BJ (cell line): ENCODE measurements at regions not wholly inside any gene's neighbourhood (a gene's known extent, or its start where the extent isn't known, plus 50 kb on each side); places are given as distances from the start of the nearest gene placed in this dataset.

Experiments
- CTCF ChIA-PET: fragments of 350-600 bp; formaldehyde crosslinking; extraction: SDS; loops from one replicate; lab custom pipeline; 2021; ENCODE audit warnings: antibody characterized with exemption, inconsistent platforms; lab: Yijun Ruan, JAX
- POLR2A ChIA-PET: fragments of 300-600 bp; sonication (Branson Sonifier 250); formaldehyde crosslinking; extraction: SDS; loops from one replicate; lab custom pipeline; 2021; ENCODE audit warnings: antibody characterized with exemption; lab: Charles Lee
- DNase-seq: peaks from one replicate; pipeline ENCODE4 v3.0.0-alpha.2; 2011; ENCODE audit warnings: low read depth
- H3K27me3 ChIP-seq: 2 replicates; pipeline ENCODE4 v1.6.0; 2011; ENCODE audit warnings: low read length; ENCODE audit not compliant: control insufficient read depth, insufficient read depth
- H3K36me3 ChIP-seq: 2 replicates; pipeline ENCODE4 v1.5.1; 2011; ENCODE audit warnings: low read length; ENCODE audit not compliant: control insufficient read depth, insufficient read depth
- H3K4me3 ChIP-seq: 2 replicates; pipeline ENCODE4 v1.5.1; 2011; ENCODE audit warnings: low read depth, mild to moderate bottlenecking, control low read depth, low read length
- TF ChIP-seq, protein P1 (sequence below): IDR thresholded peaks from 2 replicates; pipeline ENCODE4 v1.5.1; 2011; ENCODE audit warnings: low read depth, mild to moderate bottlenecking, control low read depth, inconsistent platforms, low read length, moderate library complexity; ENCODE audit not compliant: insufficient read depth

DNA sequence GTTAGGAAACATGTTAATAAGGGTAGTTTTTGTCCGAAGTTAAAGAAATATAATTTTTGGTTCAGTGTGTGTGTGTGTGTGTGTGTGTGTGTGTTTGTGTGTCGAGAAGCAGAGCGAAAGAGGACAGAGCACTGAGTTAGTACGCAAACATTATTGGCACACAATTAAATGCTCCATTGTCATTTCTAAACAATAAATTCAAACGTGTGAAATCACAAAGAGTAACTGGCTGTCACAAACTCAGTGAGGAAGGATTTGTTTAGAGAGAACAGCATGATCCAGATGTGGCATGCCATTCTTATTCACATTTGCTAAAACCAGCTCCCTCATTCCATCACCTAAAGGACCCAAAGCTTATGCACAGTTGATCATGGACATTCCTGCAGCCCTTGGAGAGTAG lies 970.8 kb downstream of the DTWD2 start:
- no peak for DNase-seq
- no peak overlapping the region for H3K4me3 ChIP-seq
- ChIA-PET CTCF (interaction anchor here (0.6 kb wide), 1 partner anchor 331 kb away, joined by 3 read pairs; no protein-coding TSS in a partner anchor), POLR2A (no interaction called here)
- TF ChIP-seq, protein P1, sequence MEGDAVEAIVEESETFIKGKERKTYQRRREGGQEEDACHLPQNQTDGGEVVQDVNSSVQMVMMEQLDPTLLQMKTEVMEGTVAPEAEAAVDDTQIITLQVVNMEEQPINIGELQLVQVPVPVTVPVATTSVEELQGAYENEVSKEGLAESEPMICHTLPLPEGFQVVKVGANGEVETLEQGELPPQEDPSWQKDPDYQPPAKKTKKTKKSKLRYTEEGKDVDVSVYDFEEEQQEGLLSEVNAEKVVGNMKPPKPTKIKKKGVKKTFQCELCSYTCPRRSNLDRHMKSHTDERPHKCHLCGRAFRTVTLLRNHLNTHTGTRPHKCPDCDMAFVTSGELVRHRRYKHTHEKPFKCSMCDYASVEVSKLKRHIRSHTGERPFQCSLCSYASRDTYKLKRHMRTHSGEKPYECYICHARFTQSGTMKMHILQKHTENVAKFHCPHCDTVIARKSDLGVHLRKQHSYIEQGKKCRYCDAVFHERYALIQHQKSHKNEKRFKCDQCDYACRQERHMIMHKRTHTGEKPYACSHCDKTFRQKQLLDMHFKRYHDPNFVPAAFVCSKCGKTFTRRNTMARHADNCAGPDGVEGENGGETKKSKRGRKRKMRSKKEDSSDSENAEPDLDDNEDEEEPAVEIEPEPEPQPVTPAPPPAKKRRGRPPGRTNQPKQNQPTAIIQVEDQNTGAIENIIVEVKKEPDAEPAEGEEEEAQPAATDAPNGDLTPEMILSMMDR = no peak
- no peaks in the 10 kb centered on the region for H3K36me3 ChIP-seq
- no peaks in the 10 kb centered on the region for H3K27me3 ChIP-seq

DNA sequence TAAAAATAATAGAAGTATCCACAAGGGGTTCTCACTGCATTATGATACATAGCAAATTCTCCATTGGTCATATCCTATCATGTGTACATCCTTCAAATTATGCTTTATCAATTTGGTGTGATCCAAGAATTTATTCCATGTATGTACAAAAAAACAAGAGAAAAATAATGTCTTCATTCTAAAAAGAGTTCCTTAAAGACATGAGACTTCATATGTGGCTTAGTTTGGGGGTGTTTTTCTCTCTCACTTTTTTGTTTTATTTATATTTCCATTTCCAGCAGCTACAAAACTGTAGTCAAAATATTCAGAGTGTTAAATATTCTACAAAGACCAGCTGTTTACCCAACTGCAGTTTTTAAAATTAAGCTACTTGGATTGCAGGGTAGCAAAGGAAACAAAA lies 972.0 kb downstream of the DTWD2 start:
- TF ChIP-seq, protein P1 = no peak
- Histone ChIP-seq H3K36me3 (no peaks in the 10 kb centered on the region), H3K4me3 (no peak overlapping the region), H3K27me3 (no peaks in the 10 kb centered on the region)
- CTCF ChIA-PET = no interaction called here
- DNase-seq = no peak
- POLR2A ChIA-PET = no interaction called here

DNA sequence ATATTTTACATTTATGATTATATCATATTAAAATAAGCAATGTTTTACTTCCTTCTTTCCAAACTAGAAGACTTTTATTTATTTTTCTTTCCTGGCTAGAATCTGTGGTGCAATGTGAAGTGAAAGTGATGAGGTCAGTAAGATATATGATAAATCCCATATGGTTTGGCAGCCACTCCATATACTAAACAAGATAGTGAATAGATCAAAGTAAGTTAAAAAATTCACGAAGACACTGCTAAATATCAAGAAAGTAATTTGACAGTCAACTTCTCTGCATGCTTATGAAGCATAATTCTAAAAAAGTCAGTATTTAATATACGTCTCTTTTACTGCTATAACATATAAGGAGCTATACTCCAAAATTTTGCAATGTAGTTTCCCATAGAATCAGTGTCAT lies 972.8 kb downstream of the DTWD2 start:
- ChIA-PET CTCF (interaction anchor here (0.7 kb wide), 1 partner anchor 23 kb away, joined by 3 read pairs; no protein-coding TSS in a partner anchor), POLR2A (no interaction called here)
- TF ChIP-seq, protein P1 = no peak
- Histone ChIP-seq H3K4me3 (no peak overlapping the region), H3K36me3 (no peaks in the 10 kb centered on the region), H3K27me3 (no peaks in the 10 kb centered on the region)
- no peak for DNase-seq

DNA sequence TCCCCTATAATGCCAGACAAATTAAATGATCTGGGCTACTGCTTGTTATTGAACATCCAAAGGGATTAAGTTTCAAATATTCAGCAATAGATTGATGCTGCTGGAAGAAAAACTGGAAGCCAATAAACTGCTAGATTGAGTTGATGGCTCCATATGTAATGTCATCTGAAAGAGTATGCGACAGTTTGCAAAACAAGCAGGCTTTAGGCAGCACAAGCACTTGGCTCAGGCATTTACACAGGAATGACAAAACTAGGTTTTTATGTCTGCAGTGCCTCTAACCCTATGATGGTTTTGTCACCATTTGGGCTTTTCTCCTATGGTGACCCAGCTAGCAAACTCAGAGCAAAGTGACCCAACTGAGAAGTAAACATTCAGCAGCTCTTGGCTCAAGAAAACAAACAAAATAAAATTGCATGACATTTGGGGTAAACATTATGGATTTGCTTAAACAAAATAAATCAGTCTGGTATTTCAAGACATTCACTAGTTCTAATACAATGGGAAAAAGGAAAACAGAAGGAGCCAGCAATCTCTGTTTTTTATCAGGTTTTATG lies 978.5 kb downstream of the DTWD2 start:
- POLR2A ChIA-PET = interaction anchor here (0.6 kb wide), 1 partner anchor 1435 kb away, joined by 6 read pairs; the partner anchor contains the start of gene SEMA6A
- TF ChIP-seq, protein P1 = no peak
- CTCF ChIA-PET = no interaction called here
- H3K27me3 ChIP-seq = no peaks in the 10 kb centered on the region
- DNase-seq = no peak
- no peaks in the 10 kb centered on the region for H3K36me3 ChIP-seq
- H3K4me3 ChIP-seq = no peak overlapping the region

DNA sequence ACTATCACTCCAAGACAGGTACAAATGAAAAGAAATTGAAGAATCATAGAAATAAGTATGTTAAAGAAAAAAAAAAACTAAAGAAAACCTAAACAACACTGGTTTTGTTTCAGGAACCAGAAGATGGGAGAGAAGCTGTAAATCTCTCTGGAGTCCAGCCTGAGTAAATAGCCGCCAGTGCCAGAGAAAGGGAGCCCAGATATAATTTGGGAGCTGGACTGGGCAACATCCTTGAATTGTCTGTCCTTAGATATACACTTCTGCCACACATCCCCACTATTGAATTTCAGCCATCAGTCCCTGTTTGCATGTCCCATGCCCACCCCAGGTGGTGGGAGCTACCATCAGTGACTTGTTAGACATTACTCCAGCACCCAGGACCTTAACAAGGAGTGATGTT lies 979.6 kb downstream of the DTWD2 start:
- ChIA-PET POLR2A (no interaction called here), CTCF (interaction anchor here (1.1 to 1.2 kb wide), 2 partner anchors 12 to 21 kb away, joined by 3 read pairs; no protein-coding TSS in a partner anchor)
- Histone ChIP-seq H3K4me3 (no peak overlapping the region), H3K36me3 (no peaks in the 10 kb centered on the region), H3K27me3 (no peaks in the 10 kb centered on the region)
- DNase-seq = no peak
- TF ChIP-seq, protein P1 = no peak
